Caco-2 (cell line): ENCODE measurements at regions not wholly inside any gene's neighbourhood (a gene's known extent, or its start where the extent isn't known, plus 50 kb on each side); places are given as distances from the start of the nearest gene placed in this dataset.

Source experiments
- BruUV-seq: library from RNA; stranded (reverse); fragments of 400-500 nt; replicated peaks from 2 replicates; lab custom pipeline; 2021; lab: Mats Ljungman, UMichigan
- CTCF ChIA-PET: fragments of 300-600 bp; sonication (Branson Sonifier 250); formaldehyde crosslinking; loops from one replicate; lab custom pipeline; 2022; ENCODE audit warnings: antibody characterized with exemption; lab: Charles Lee
- POLR2A ChIA-PET: fragments of 300-600 bp; sonication (Branson Sonifier 250); formaldehyde crosslinking; loops from one replicate; lab custom pipeline; 2022; ENCODE audit warnings: antibody characterized with exemption; lab: Charles Lee
- DNase-seq, 2 experiments: peaks; one replicate each; pipeline versions ENCODE4 v3.0.0 to v3.0.0-alpha.2; 2020 to 2022
- H3K27me3 ChIP-seq: replicated peaks from 2 replicates; pipeline ENCODE4 v1.6.0; 2011; ENCODE audit warnings: low read length; ENCODE audit not compliant: control insufficient read depth, insufficient read depth
- H3K36me3 ChIP-seq: 2 replicates; pipeline ENCODE4 v1.5.1; 2011; ENCODE audit warnings: low read length; ENCODE audit not compliant: control insufficient read depth, insufficient read depth
- H3K4me1 ChIP-seq: fragments of 250-450 bp; sonication (Bioruptor Pico); 2 replicates; pipeline ENCODE4 v1.5.1; 2020; ENCODE audit warnings: mild to moderate bottlenecking
- H3K4me3 ChIP-seq: 2 replicates; pipeline ENCODE4 v1.5.1; 2011; ENCODE audit warnings: low read depth, mild to moderate bottlenecking, control low read depth, low read length
- H3K9me3 ChIP-seq: fragments of 250-450 bp; sonication (Bioruptor Pico); 2 replicates; pipeline ENCODE4 v1.5.1; 2020; ENCODE audit warnings: mild to moderate bottlenecking, moderate library complexity
- H3K27ac Mint-ChIP-seq: one replicate; pipeline ENCODE4 v1.8.0; 2022; ENCODE audit warnings: mixed read lengths; ENCODE audit not compliant: unreplicated experiment
- H3K27me3 Mint-ChIP-seq: one replicate; pipeline ENCODE4 v1.8.0; 2022; ENCODE audit warnings: mixed read lengths; ENCODE audit not compliant: insufficient read depth, unreplicated experiment
- H3K36me3 Mint-ChIP-seq: one replicate; pipeline ENCODE4 v1.8.0; 2022; ENCODE audit warnings: mild to moderate bottlenecking, mixed read lengths; ENCODE audit not compliant: insufficient read depth, unreplicated experiment
- H3K4me1 Mint-ChIP-seq: one replicate; pipeline ENCODE4 v1.8.0; 2022; ENCODE audit warnings: low read depth, mixed read lengths; ENCODE audit not compliant: unreplicated experiment
- H3K4me3 Mint-ChIP-seq: one replicate; pipeline ENCODE4 v1.8.0; 2022; ENCODE audit warnings: mild to moderate bottlenecking, moderate library complexity, mixed read lengths; ENCODE audit not compliant: unreplicated experiment
- H3K9me3 Mint-ChIP-seq: one replicate; pipeline ENCODE4 v1.8.0; 2022; ENCODE audit warnings: mixed read lengths; ENCODE audit not compliant: unreplicated experiment
- CTCF ChIP-seq, 2 experiments: fragments of 200-600 bp in 1 of 2; IDR thresholded peaks; 1 replicate in 1 of 2; 2 replicates in 1 of 2; pipeline versions ENCODE4 v1.5.1 to v1.8.0; 2011 to 2022; ENCODE audit warnings: antibody characterized with exemption in 1 of 2, control low read depth in 1 of 2, inconsistent platforms in 1 of 2, low read depth in 1 of 2, low read length in 1 of 2, mild to moderate bottlenecking in 1 of 2, moderate library complexity in 1 of 2; ENCODE audit not compliant: insufficient read depth in 1 of 2, severe bottlenecking in 1 of 2, unreplicated experiment in 1 of 2
- intact Hi-C: fragments of 100-400 bp; cut with micrococcal nuclease; formaldehyde crosslinking; loops from one replicate; pipeline ENCODE4 v1.10.0; 2022; ENCODE audit not compliant: unreplicated experiment

- DNase-seq, result no peak
- H3K4me3 Mint-ChIP-seq, result no peak overlapping the region
- H3K36me3 ChIP-seq, result no peaks in the 10 kb centered on the region
- no TSS peak for BruUV-seq
- intact Hi-C loops, result no loop called here
- H3K4me1 Mint-ChIP-seq, result no peaks in the 10 kb centered on the region
- H3K4me1 ChIP-seq, result no peaks in the 10 kb centered on the region
- H3K27me3 ChIP-seq, result no peaks in the 10 kb centered on the region
- no peak overlapping the region for H3K27ac Mint-ChIP-seq
- H3K9me3 ChIP-seq, result no peaks in the 10 kb centered on the region
- no peaks in the 10 kb centered on the region for H3K36me3 Mint-ChIP-seq
- POLR2A ChIA-PET, result no interaction called here
- no peak for TF ChIP-seq CTCF (IDR thresholded peaks at IDR 0.05; ENCODE audit: insufficient read depth in 1 of 2, low read depth in 1 of 2, low read length in 1 of 2, severe bottlenecking in 1 of 2, unreplicated experiment in 1 of 2)
- H3K9me3 Mint-ChIP-seq, result no peaks in the 10 kb centered on the region
- CTCF ChIA-PET, result no interaction called here
- no peak overlapping the region for H3K4me3 ChIP-seq
- no peaks in the 10 kb centered on the region for H3K27me3 Mint-ChIP-seq
These were observed 1563.2 kb upstream of the MIR17HG start for GRCh38 chr13:89784161-89784809.

GRCh38 chr13:89786531-89786930, 1561.0 kb upstream of the MIR17HG start:
- intact Hi-C loops, result no loop called here

GRCh38 chr13:89790696-89791095, 1556.8 kb upstream of the MIR17HG start:
- no peak for DNase-seq
- Mint-ChIP-seq H3K27me3 (peaks cover 2% of the 10 kb centered on the region), H3K4me3 (no peak overlapping the region), H3K9me3 (no peaks in the 10 kb centered on the region), H3K4me1 (no peaks in the 10 kb centered on the region), H3K36me3 (no peaks in the 10 kb centered on the region), H3K27ac (no peak overlapping the region)
- BruUV-seq, result no TSS peak
- Histone ChIP-seq H3K9me3 (no peaks in the 10 kb centered on the region), H3K4me1 (no peaks in the 10 kb centered on the region), H3K4me3 (no peak overlapping the region), H3K36me3 (no peaks in the 10 kb centered on the region), H3K27me3 (no peaks in the 10 kb centered on the region)
- POLR2A ChIA-PET, result no interaction called here
- CTCF ChIA-PET, result no interaction called here
- intact Hi-C loops, result no loop called here
- TF ChIP-seq CTCF (IDR thresholded peaks at IDR 0.05; ENCODE audit: insufficient read depth in 1 of 2, low read depth in 1 of 2, low read length in 1 of 2, severe bottlenecking in 1 of 2, unreplicated experiment in 1 of 2), result no peak

More at GRCh38 chr13:89786531-89786930, 1561.0 kb upstream of the MIR17HG start:
- ChIA-PET POLR2A (no interaction called here), CTCF (no interaction called here)
- Mint-ChIP-seq H3K9me3 (no peaks in the 10 kb centered on the region), H3K27ac (no peak overlapping the region), H3K4me1 (no peaks in the 10 kb centered on the region), H3K36me3 (no peaks in the 10 kb centered on the region), H3K4me3 (no peak overlapping the region), H3K27me3 (no peaks in the 10 kb centered on the region)
- H3K4me3 ChIP-seq, result no peak overlapping the region
- no peak for TF ChIP-seq CTCF (IDR thresholded peaks at IDR 0.05; ENCODE audit: insufficient read depth in 1 of 2, low read depth in 1 of 2, low read length in 1 of 2, severe bottlenecking in 1 of 2, unreplicated experiment in 1 of 2)
- BruUV-seq, result no TSS peak
- no peaks in the 10 kb centered on the region for H3K9me3 ChIP-seq
- no peak for DNase-seq
- no peaks in the 10 kb centered on the region for H3K36me3 ChIP-seq
- H3K27me3 ChIP-seq, result no peaks in the 10 kb centered on the region
- no peaks in the 10 kb centered on the region for H3K4me1 ChIP-seq
